HUES48 (cell line): ENCODE measurements at regions not wholly inside any gene's neighbourhood (a gene's known extent, or its start where the extent isn't known, plus 50 kb on each side); places are given as distances from the start of the nearest gene placed in this dataset.
"Not testable (repeated sequence)": the region's sequence is repeated elsewhere in the genome, so short reads cannot be mapped to it uniquely, and the experiment has no call there.

Source experiments
- H3K27ac ChIP-seq: one replicate; pipeline ENCODE4 v1.7.0; 2013; ENCODE audit warnings: low read depth, low read length, inconsistent platforms
- H3K27me3 ChIP-seq: 2 replicates; pipeline ENCODE4 v1.6.1; 2013; ENCODE audit warnings: mild to moderate bottlenecking, low read length; ENCODE audit not compliant: control insufficient read depth, insufficient read depth
- H3K36me3 ChIP-seq: 2 replicates; pipeline ENCODE4 v1.6.1; 2013; ENCODE audit warnings: low read length; ENCODE audit not compliant: control insufficient read depth, insufficient read depth
- H3K4me1 ChIP-seq: 2 replicates; pipeline ENCODE4 v1.6.1; 2013; ENCODE audit warnings: mild to moderate bottlenecking, low read length; ENCODE audit not compliant: control insufficient read depth, insufficient read depth
- H3K4me3 ChIP-seq: 2 replicates; pipeline ENCODE4 v1.5.1; 2013; ENCODE audit warnings: mild to moderate bottlenecking, low read depth, low read length
- H3K9ac ChIP-seq: 2 replicates; pipeline ENCODE4 v1.6.1; 2013; ENCODE audit warnings: mild to moderate bottlenecking, low read depth, low read length, moderate library complexity
- H3K9me3 ChIP-seq: 2 replicates; pipeline ENCODE4 v1.6.1; 2013; ENCODE audit warnings: low read length; ENCODE audit not compliant: control insufficient read depth, insufficient read depth

- Histone ChIP-seq H3K9ac (no peak overlapping the region), H3K27me3 (no peaks in the 10 kb centered on the region), H3K36me3 (no peaks in the 10 kb centered on the region), H3K27ac (no peak overlapping the region), H3K9me3 (no peaks in the 10 kb centered on the region; the same call in 1 of the 2 replicates), H3K4me3 (no peak overlapping the region), H3K4me1 (no peaks in the 10 kb centered on the region)
These were observed 74.8 kb upstream of the SLIT2 start for GRCh38 chr4:20176881-20177280.

- H3K9me3 ChIP-seq, result no peaks in the 10 kb centered on the region
- H3K27me3 ChIP-seq, result no peaks in the 10 kb centered on the region
- H3K9ac ChIP-seq, result no peak overlapping the region
- no peak overlapping the region for H3K4me3 ChIP-seq
- H3K4me1 ChIP-seq, result no peaks in the 10 kb centered on the region
- H3K27ac ChIP-seq, result no peak overlapping the region
- H3K36me3 ChIP-seq, result no peaks in the 10 kb centered on the region
These were observed 79.5 kb upstream of the SLIT2 start for GRCh38 chr4:20172070-20172760.

GRCh38 chr4:20166544-20166943 is 85.2 kb upstream of the SLIT2 start:
- H3K4me1 ChIP-seq, result no peaks in the 10 kb centered on the region
- no peak overlapping the region for H3K4me3 ChIP-seq
- no peaks in the 10 kb centered on the region for H3K36me3 ChIP-seq
- no peak overlapping the region for H3K9ac ChIP-seq
- no peak overlapping the region for H3K27ac ChIP-seq
- no peaks in the 10 kb centered on the region for H3K9me3 ChIP-seq
- H3K27me3 ChIP-seq, result no peaks in the 10 kb centered on the region

- no peaks in the 10 kb centered on the region for H3K27me3 ChIP-seq
- H3K9ac ChIP-seq, result no peak overlapping the region
- no peaks in the 10 kb centered on the region for H3K36me3 ChIP-seq
- H3K4me3 ChIP-seq, result no peak overlapping the region
- H3K4me1 ChIP-seq, result no peaks in the 10 kb centered on the region
- no peak overlapping the region for H3K27ac ChIP-seq
- no peaks in the 10 kb centered on the region for H3K9me3 ChIP-seq
These were observed 92.2 kb upstream of the SLIT2 start for GRCh38 chr4:20159516-20159915.

- H3K4me1 ChIP-seq, result no peaks in the 10 kb centered on the region
- no peak overlapping the region for H3K4me3 ChIP-seq
- H3K27me3 ChIP-seq, result no peaks in the 10 kb centered on the region
- no peaks in the 10 kb centered on the region for H3K36me3 ChIP-seq
- no peaks in the 10 kb centered on the region for H3K9me3 ChIP-seq
- H3K9ac ChIP-seq, result no peak overlapping the region
- no peak overlapping the region for H3K27ac ChIP-seq
These were observed 93.5 kb upstream of the SLIT2 start for GRCh38 chr4:20158195-20158594.

GRCh38 chr4:20151436-20151835 is 100.3 kb upstream of the SLIT2 start:
- no peaks in the 10 kb centered on the region for H3K4me1 ChIP-seq
- H3K9me3 ChIP-seq, result no peaks in the 10 kb centered on the region
- no peak overlapping the region for H3K9ac ChIP-seq
- H3K36me3 ChIP-seq, result no peaks in the 10 kb centered on the region
- H3K27ac ChIP-seq, result no peak overlapping the region
- H3K27me3 ChIP-seq, result no peaks in the 10 kb centered on the region
- no peak overlapping the region for H3K4me3 ChIP-seq

- not testable (repeated sequence) for H3K4me1 ChIP-seq, H3K27me3 ChIP-seq, H3K4me3 ChIP-seq, H3K36me3 ChIP-seq, H3K27ac ChIP-seq, H3K9ac ChIP-seq, H3K9me3 ChIP-seq
These were observed 102.6 kb upstream of the SLIT2 start for GRCh38 chr4:20149143-20149542.

- Histone ChIP-seq H3K27ac (no peak overlapping the region), H3K27me3 (no peaks in the 10 kb centered on the region), H3K36me3 (no peaks in the 10 kb centered on the region), H3K4me1 (no peaks in the 10 kb centered on the region), H3K9ac (no peak overlapping the region), H3K4me3 (no peak overlapping the region), H3K9me3 (peaks cover 9% of the 10 kb centered on the region)
These were observed 114.5 kb upstream of the SLIT2 start for GRCh38 chr4:20137176-20137575.

- Histone ChIP-seq H3K4me1 (no peaks in the 10 kb centered on the region), H3K27me3 (no peaks in the 10 kb centered on the region), H3K9ac (no peak overlapping the region), H3K4me3 (no peak overlapping the region), H3K27ac (no peak overlapping the region), H3K36me3 (no peaks in the 10 kb centered on the region), H3K9me3 (no peaks in the 10 kb centered on the region)
These were observed 124.1 kb upstream of the SLIT2 start for GRCh38 chr4:20127626-20128025.

GRCh38 chr4:20126906-20127305 is 124.8 kb upstream of the SLIT2 start:
- no peaks in the 10 kb centered on the region for H3K9me3 ChIP-seq
- no peaks in the 10 kb centered on the region for H3K36me3 ChIP-seq
- no peaks in the 10 kb centered on the region for H3K27me3 ChIP-seq
- H3K27ac ChIP-seq, result no peak overlapping the region
- H3K4me1 ChIP-seq, result no peaks in the 10 kb centered on the region
- H3K9ac ChIP-seq, result no peak overlapping the region
- H3K4me3 ChIP-seq, result no peak overlapping the region

GRCh38 chr4:20124317-20125026 is 127.2 kb upstream of the SLIT2 start:
- H3K27ac ChIP-seq, result no peak overlapping the region
- no peak overlapping the region for H3K9ac ChIP-seq
- no peaks in the 10 kb centered on the region for H3K4me1 ChIP-seq
- no peaks in the 10 kb centered on the region for H3K27me3 ChIP-seq
- H3K9me3 ChIP-seq, result no peaks in the 10 kb centered on the region
- no peak overlapping the region for H3K4me3 ChIP-seq
- H3K36me3 ChIP-seq, result no peaks in the 10 kb centered on the region
